GM12865 (cell line): ENCODE measurements at regions not wholly inside any gene's neighbourhood (a gene's known extent, or its start where the extent isn't known, plus 50 kb on each side); places are given as distances from the start of the nearest gene placed in this dataset.

Experiments used
- DNase-seq: peaks from one replicate; pipeline ENCODE4 v3.0.0; 2010; ENCODE audit warnings: low read depth
- H3K4me3 ChIP-seq: 2 replicates; pipeline ENCODE4 v1.5.1; 2011; ENCODE audit warnings: mild to moderate bottlenecking, low read depth, low read length, control low read depth
- TF ChIP-seq, protein P1 (sequence below): IDR thresholded peaks from 2 replicates; pipeline ENCODE4 v1.5.1; 2011; ENCODE audit warnings: low read length, control low read depth, low read depth, inconsistent platforms; ENCODE audit not compliant: insufficient read depth; ENCODE audit errors: missing control alignments

DNA sequence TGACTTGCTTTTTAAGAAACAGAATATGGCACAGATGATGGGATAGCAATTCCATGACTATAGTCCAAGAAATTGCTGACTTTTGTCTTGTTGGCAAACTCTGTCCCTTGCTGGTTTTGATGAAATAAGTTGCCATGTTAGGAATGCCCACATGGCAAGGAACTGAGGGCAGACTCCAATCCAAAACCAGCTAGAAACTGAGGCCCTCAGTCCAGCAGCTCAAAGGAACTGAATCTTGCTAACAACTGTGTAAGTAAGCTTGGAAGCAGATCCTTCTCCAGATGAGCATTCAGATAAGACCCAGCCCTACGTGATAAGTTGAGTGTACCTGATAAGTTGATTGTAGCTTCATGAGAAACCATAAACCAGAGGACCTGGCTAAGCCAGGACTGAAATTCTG lies 64.3 kb upstream of the BMPER start:
- no peak overlapping the region for H3K4me3 ChIP-seq
- TF ChIP-seq, protein P1, sequence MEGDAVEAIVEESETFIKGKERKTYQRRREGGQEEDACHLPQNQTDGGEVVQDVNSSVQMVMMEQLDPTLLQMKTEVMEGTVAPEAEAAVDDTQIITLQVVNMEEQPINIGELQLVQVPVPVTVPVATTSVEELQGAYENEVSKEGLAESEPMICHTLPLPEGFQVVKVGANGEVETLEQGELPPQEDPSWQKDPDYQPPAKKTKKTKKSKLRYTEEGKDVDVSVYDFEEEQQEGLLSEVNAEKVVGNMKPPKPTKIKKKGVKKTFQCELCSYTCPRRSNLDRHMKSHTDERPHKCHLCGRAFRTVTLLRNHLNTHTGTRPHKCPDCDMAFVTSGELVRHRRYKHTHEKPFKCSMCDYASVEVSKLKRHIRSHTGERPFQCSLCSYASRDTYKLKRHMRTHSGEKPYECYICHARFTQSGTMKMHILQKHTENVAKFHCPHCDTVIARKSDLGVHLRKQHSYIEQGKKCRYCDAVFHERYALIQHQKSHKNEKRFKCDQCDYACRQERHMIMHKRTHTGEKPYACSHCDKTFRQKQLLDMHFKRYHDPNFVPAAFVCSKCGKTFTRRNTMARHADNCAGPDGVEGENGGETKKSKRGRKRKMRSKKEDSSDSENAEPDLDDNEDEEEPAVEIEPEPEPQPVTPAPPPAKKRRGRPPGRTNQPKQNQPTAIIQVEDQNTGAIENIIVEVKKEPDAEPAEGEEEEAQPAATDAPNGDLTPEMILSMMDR: no peak

DNA sequence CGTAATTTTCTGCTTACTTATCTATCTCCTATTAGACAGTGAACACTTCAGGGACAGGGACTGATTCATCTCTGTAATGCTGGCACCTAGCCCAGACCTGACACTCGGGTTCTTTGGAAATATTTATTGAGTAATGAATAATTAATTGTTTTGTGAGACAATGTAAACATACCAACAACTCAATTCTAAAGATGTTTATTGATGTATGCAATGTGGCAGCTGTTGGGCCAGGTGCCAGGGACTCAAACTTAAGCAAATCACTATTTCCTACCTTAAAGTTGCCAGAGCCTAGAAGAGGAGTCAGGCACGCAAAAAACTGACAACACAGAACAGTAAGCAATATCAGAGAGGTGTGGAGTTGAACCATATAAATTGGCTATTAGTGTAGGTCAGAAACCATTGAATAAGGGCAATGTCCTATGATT lies 63.6 kb upstream of the BMPER start:
- TF ChIP-seq, protein P1: no peak
- DNase-seq: no peak
- no peak overlapping the region for H3K4me3 ChIP-seq

More for the DNA sequence above, 64.3 kb upstream of the BMPER start:
- no peak for DNase-seq

DNA sequence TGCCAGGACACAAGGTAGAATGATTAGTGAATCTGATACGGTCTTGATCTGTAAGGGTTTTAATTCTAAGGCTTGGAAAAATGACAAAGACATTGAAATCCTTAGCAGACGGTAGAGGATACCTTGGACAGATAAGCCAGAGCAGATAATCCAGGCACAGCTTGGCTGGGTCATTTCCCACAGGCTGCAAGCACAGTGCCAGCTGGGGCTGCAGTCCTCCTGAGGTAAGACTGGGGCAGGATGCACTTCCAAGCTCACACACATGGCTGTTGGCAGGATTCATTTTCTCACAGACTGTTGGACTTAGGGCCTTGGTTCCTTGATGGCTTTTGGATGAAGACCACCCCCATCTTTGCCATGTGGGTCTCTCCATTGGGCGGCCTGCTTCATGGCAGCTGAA lies 63.2 kb upstream of the BMPER start:
- H3K4me3 ChIP-seq: no peak overlapping the region
- TF ChIP-seq, protein P1: no peak
- DNase-seq: no peak

DNA sequence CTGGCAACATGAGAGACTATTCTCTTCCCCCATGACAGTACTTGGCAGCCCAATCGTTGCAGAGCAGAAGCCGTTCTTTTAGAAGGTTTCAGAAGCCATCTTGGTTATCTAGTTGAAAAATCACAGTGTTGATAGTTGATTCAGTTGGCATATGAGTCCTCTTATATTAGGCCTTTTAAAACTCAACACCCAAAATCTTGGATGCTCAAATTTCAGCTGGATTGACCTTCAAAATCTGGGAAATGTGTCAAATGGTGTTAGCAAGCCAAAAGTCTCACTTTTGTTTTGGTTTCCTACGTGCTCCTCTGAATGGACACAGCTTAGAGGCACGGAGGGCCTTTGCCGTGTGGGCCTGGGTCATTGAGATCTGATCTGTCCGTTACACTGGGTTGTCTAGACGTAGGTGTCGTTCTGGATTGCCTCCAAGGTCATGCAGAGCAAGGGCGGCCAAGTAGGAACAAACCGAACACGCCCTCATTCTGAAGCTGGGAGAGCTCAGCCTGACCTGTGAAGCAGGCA lies 59.3 kb upstream of the BMPER start:
- TF ChIP-seq, protein P1: no peak
- no peak for DNase-seq

DNA sequence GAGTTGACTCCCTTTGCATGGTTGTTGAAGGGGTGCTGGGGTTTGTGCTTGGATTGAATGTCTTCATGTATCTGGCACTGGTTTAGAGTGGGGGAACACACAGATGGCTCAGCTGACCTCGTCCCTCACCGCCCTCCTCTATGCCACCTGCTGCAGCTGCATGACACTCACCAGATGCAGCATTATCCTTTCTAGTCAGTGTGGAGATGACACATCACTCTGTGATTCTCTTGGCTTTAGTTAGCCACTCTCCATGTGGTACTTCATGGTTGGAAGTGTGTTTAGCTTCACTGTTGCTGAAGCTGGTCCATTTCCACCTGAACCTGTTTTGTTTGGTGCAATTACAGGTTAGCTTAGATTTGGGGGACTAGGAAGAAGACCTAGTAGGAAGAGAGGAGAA lies 56.3 kb upstream of the BMPER start:
- no peak overlapping the region for H3K4me3 ChIP-seq
- TF ChIP-seq, protein P1: no peak
- no peak for DNase-seq

More for the DNA sequence above, 59.3 kb upstream of the BMPER start:
- H3K4me3 ChIP-seq: no peak overlapping the region

DNA sequence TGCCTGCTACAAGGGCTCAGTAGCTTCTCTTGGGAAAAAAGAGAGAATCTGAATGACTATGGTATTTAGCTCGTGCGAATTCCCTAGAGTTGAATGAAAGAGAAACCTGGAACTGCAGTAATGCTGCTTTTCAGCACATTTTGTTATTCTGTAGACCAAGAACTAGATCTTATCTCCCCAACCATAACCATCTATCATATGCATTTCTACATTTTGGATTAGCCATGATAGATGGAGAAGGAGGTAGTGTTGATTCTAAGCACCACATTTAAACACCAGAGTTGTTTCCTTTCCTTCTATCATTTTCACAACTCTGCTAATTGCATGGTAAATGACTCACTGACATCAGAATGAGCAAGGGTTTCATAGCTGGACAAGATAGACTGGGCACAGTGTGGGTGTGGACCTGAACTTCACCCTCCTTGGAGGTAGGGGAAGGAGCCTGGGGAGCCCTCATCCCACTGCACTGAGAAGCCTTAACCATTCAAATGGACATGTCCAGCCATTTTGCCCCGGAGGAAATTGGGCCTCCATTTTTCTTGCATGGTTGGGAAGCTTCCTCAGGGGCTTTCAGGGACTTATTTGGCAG lies 55.3 kb upstream of the BMPER start:
- TF ChIP-seq, protein P1: no peak
- no peak overlapping the region for H3K4me3 ChIP-seq
- DNase-seq: no peak

DNA sequence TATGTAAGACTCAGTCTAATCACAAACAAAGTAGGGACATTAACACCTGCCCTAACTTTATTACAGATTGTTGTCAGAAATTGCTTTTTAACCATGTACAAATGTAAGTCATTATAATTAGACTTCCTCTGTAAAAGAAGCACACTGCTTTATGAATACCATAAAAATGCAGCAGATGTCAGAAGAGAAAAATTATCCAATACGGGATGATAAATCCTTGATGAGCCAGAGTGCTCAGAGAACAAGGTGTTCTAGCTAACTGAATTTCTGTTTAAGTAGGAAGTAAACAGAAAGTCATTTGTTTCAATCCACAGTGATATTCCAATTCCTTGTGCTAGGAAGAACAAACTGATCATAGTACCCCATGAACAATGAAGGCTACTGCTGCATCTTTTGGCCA lies 54.6 kb upstream of the BMPER start:
- H3K4me3 ChIP-seq: no peak overlapping the region
- DNase-seq: no peak
- TF ChIP-seq, protein P1: no peak
